Astrocyte (in vitro differentiated cells and primary cell): ENCODE measurements at regions not wholly inside any gene's neighbourhood (a gene's known extent, or its start where the extent isn't known, plus 50 kb on each side); places are given as distances from the start of the nearest gene placed in this dataset.

Experiments used
- DNase-seq: peaks from one replicate; pipeline ENCODE4 v3.0.0-alpha.2; 2010; ENCODE audit warnings: low read depth
- FAIRE-seq: peaks from 2 replicates; lab custom pipeline; 2011; peaks lifted over from hg19 to GRCh38; lab: Jason Lieb, UNC
- H2AFZ ChIP-seq: 2 replicates; pipeline ENCODE4 v1.6.0; 2012; ENCODE audit warnings: low read depth, low read length, inconsistent platforms
- H3K27ac ChIP-seq: 2 replicates; pipeline ENCODE4 v1.5.1; 2011; ENCODE audit warnings: low read depth, low read length, inconsistent platforms
- H3K27me3 ChIP-seq: 2 replicates; pipeline ENCODE4 v1.6.0; 2011; ENCODE audit warnings: low read length, inconsistent platforms; ENCODE audit not compliant: insufficient read depth
- H3K36me3 ChIP-seq: 2 replicates; pipeline ENCODE4 v1.5.1; 2011; ENCODE audit warnings: low read length, inconsistent platforms; ENCODE audit not compliant: insufficient read depth
- H3K4me1 ChIP-seq: 2 replicates; pipeline ENCODE4 v1.5.1; 2011; ENCODE audit warnings: low read length, inconsistent platforms; ENCODE audit not compliant: insufficient read depth
- H3K4me2 ChIP-seq: 2 replicates; pipeline ENCODE4 v1.6.0; 2012; ENCODE audit warnings: low read length, inconsistent platforms
- H3K4me3 ChIP-seq: 2 replicates; pipeline ENCODE4 v1.5.1; 2011; ENCODE audit warnings: low read depth, mild to moderate bottlenecking, low read length, inconsistent platforms; ENCODE audit not compliant: insufficient read depth
- H3K79me2 ChIP-seq: 2 replicates; pipeline ENCODE4 v1.6.0; 2012; ENCODE audit warnings: mild to moderate bottlenecking, low read length, inconsistent platforms; ENCODE audit not compliant: insufficient read depth
- H3K9ac ChIP-seq: 2 replicates; pipeline ENCODE4 v1.6.0; 2012; ENCODE audit warnings: mild to moderate bottlenecking, low read length, inconsistent platforms
- H3K9me3 ChIP-seq: 2 replicates; pipeline ENCODE4 v1.5.1; 2012; ENCODE audit warnings: low read depth, mild to moderate bottlenecking, low read length, inconsistent platforms; ENCODE audit not compliant: insufficient read depth
- H4K20me1 ChIP-seq: 2 replicates; pipeline ENCODE4 v1.6.0; 2012; ENCODE audit warnings: low read length, inconsistent platforms; ENCODE audit not compliant: insufficient read depth
- H3K27ac Mint-ChIP-seq: one replicate; pipeline ENCODE4 v1.8.0; 2021; ENCODE audit warnings: mild to moderate bottlenecking, mixed read lengths; ENCODE audit not compliant: unreplicated experiment
- H3K27me3 Mint-ChIP-seq: one replicate; pipeline ENCODE4 v1.8.0; 2021; ENCODE audit warnings: low read depth, mixed read lengths; ENCODE audit not compliant: unreplicated experiment
- H3K36me3 Mint-ChIP-seq: one replicate; pipeline ENCODE4 v1.8.0; 2021; ENCODE audit warnings: low read depth, mixed read lengths; ENCODE audit not compliant: unreplicated experiment
- H3K4me1 Mint-ChIP-seq: one replicate; pipeline ENCODE4 v1.8.0; 2021; ENCODE audit warnings: low read depth, mixed read lengths; ENCODE audit not compliant: unreplicated experiment
- H3K4me3 Mint-ChIP-seq: one replicate; pipeline ENCODE4 v1.8.0; 2021; ENCODE audit warnings: mild to moderate bottlenecking, moderate library complexity, mixed read lengths; ENCODE audit not compliant: unreplicated experiment
- H3K9me3 Mint-ChIP-seq: one replicate; pipeline ENCODE4 v1.8.0; 2021; ENCODE audit warnings: mild to moderate bottlenecking, mixed read lengths; ENCODE audit not compliant: unreplicated experiment
- CTCF ChIP-seq: IDR thresholded peaks from 2 replicates; pipeline ENCODE4 v1.5.1; 2011; ENCODE audit warnings: low read depth, mild to moderate bottlenecking, inconsistent platforms, low read length, moderate library complexity; ENCODE audit not compliant: insufficient read depth
- EZH2 ChIP-seq: IDR thresholded peaks from 2 replicates; pipeline ENCODE4 v1.6.1; 2012; ENCODE audit warnings: mild to moderate bottlenecking, low read length, inconsistent platforms; ENCODE audit not compliant: insufficient read depth

DNA sequence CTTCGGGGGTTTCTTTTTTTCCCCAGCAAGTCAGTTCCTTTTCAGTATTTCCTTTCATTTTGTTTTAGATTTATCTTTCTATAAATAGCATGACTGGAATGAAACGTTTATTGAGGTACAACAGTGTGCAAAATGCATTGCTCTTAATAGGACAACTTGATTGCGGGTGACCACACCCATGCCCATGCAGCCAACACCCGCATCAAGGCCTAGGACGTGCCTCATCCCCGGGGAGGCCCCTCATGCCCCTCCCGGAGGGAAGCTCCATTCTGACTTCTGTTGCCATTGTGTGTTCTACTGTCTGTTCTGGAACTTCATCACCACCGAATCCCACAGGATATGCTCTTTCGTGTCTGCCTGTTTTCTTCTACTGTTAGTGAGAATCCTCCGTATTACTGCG is 82.2 kb downstream of the RPS6KA4 start:
- H3K27me3 Mint-ChIP-seq, result peaks cover 43% of the 10 kb centered on the region
- H3K36me3 ChIP-seq, result no peaks in the 10 kb centered on the region
- H3K27ac Mint-ChIP-seq, result no peak overlapping the region
- TF ChIP-seq EZH2, result no peak
- no peak for TF ChIP-seq CTCF
- H3K9ac ChIP-seq, result no peak overlapping the region
- peaks cover 2% of the 10 kb centered on the region for H3K36me3 Mint-ChIP-seq
- DNase-seq, result no peak
- no peaks in the 10 kb centered on the region for H4K20me1 ChIP-seq
- no peak overlapping the region for H3K27ac ChIP-seq
- FAIRE-seq, result no peak
- H3K79me2 ChIP-seq, result no peaks in the 10 kb centered on the region
- H3K4me1 Mint-ChIP-seq, result no peaks in the 10 kb centered on the region
- no peak overlapping the region for H3K4me3 Mint-ChIP-seq
- peaks cover 4% of the 10 kb centered on the region for H3K9me3 Mint-ChIP-seq
- H2AFZ ChIP-seq, result no peak overlapping the region
- no peak overlapping the region for H3K4me2 ChIP-seq
- H3K27me3 ChIP-seq, result peaks cover 17% of the 10 kb centered on the region
- no peak overlapping the region for H3K4me3 ChIP-seq
- no peaks in the 10 kb centered on the region for H3K9me3 ChIP-seq
- no peaks in the 10 kb centered on the region for H3K4me1 ChIP-seq

DNA sequence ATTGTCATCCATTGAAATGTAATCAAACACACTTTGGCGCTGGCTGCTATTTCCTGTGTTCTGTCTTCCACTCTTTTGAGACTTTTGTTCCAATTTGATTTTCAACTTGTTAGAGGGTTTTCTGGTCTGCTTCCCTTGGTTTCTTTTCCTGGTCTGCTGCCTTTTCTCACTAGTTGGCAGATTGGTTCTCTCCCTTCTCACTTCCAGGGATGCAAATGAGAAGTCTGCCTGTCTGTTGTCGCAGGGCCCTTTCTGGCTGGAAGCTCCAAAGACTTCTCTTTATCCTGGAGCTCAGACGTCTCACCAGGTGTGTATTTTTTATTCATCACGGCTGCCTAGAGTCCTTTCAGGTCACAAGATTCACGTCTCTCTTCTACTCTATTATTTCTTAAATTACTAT is 84.0 kb downstream of the RPS6KA4 start:
- Mint-ChIP-seq H3K4me3 (no peak overlapping the region), H3K27me3 (peaks cover 45% of the 10 kb centered on the region), H3K9me3 (peaks cover 4% of the 10 kb centered on the region), H3K4me1 (no peaks in the 10 kb centered on the region), H3K27ac (no peak overlapping the region), H3K36me3 (peaks cover 2% of the 10 kb centered on the region)
- H3K27ac ChIP-seq, result no peak overlapping the region
- no peak for DNase-seq
- no peak overlapping the region for H3K9ac ChIP-seq
- no peaks in the 10 kb centered on the region for H3K36me3 ChIP-seq
- no peaks in the 10 kb centered on the region for H3K9me3 ChIP-seq
- FAIRE-seq, result no peak
- H2AFZ ChIP-seq, result no peak overlapping the region
- TF ChIP-seq EZH2 (no peak), CTCF (no peak)
- H3K4me1 ChIP-seq, result no peaks in the 10 kb centered on the region
- peaks cover 17% of the 10 kb centered on the region for H3K27me3 ChIP-seq
- H3K79me2 ChIP-seq, result no peaks in the 10 kb centered on the region
- no peak overlapping the region for H3K4me2 ChIP-seq
- no peaks in the 10 kb centered on the region for H4K20me1 ChIP-seq
- H3K4me3 ChIP-seq, result no peak overlapping the region

GRCh38 chr11:64444838-64445441 is 86.0 kb downstream of the RPS6KA4 start:
- no peak for TF ChIP-seq CTCF
- TF ChIP-seq EZH2, result no peak
- no peak overlapping the region for H3K27ac Mint-ChIP-seq
- DNase-seq, result peak; percentile 4

More at GRCh38 chr11:64444838-64445441, 86.0 kb downstream of the RPS6KA4 start:
- no peak for FAIRE-seq
- Histone ChIP-seq H4K20me1 (no peaks in the 10 kb centered on the region), H3K36me3 (no peaks in the 10 kb centered on the region), H3K79me2 (no peaks in the 10 kb centered on the region), H3K9ac (no peak overlapping the region), H3K4me2 (no peak overlapping the region), H3K4me3 (no peak overlapping the region), H3K27ac (no peak overlapping the region), H3K27me3 (peaks cover 12% of the 10 kb centered on the region), H3K4me1 (peaks cover 9% of the 10 kb centered on the region), H2AFZ (no peak overlapping the region), H3K9me3 (no peaks in the 10 kb centered on the region)
- H3K27me3 Mint-ChIP-seq, result peaks cover 53% of the 10 kb centered on the region
- H3K9me3 Mint-ChIP-seq, result peaks cover 4% of the 10 kb centered on the region
- peaks cover 6% of the 10 kb centered on the region for H3K4me1 Mint-ChIP-seq
- H3K36me3 Mint-ChIP-seq, result peaks cover 2% of the 10 kb centered on the region
- no peak overlapping the region for H3K4me3 Mint-ChIP-seq
